OCI-LY1 (cell line): ENCODE measurements at regions not wholly inside any gene's neighbourhood (a gene's known extent, or its start where the extent isn't known, plus 50 kb on each side); places are given as distances from the start of the nearest gene placed in this dataset.

Source experiments
- H2AFZ ChIP-seq: fragments of 200-600 bp; sonication (generic), shearing (Covaris generic); 2 replicates; pipeline ENCODE4 v1.6.0; 2014; ENCODE audit warnings: antibody characterized with exemption, mild to moderate bottlenecking, low read length
- H3F3A ChIP-seq: fragments of 200-600 bp; sonication (generic), shearing (Covaris generic); 2 replicates; pipeline ENCODE4 v1.6.0; 2014; ENCODE audit warnings: mild to moderate bottlenecking, antibody characterized with exemption, low read length, moderate library complexity; ENCODE audit not compliant: insufficient read depth
- H3K27ac ChIP-seq: fragments of 200-600 bp; sonication (generic); 2 replicates; pipeline ENCODE4 v1.5.1; 2014; ENCODE audit warnings: low read length, mixed run types, mild to moderate bottlenecking, low read depth; ENCODE audit not compliant: poor library complexity, severe bottlenecking
- H3K27me3 ChIP-seq: fragments of 200-600 bp; sonication (generic); 2 replicates; pipeline ENCODE4 v1.6.0; 2014; ENCODE audit warnings: antibody characterized with exemption, mild to moderate bottlenecking, low read length, moderate library complexity; ENCODE audit not compliant: insufficient read depth
- H3K36me3 ChIP-seq: fragments of 200-600 bp; sonication (generic); 2 replicates; pipeline ENCODE4 v1.6.1; 2014; ENCODE audit warnings: mild to moderate bottlenecking, antibody characterized with exemption, low read length, moderate library complexity, mixed read lengths; ENCODE audit not compliant: insufficient read depth
- H3K4me1 ChIP-seq: fragments of 200-600 bp; sonication (generic); 2 replicates; pipeline ENCODE4 v1.5.1; 2014; ENCODE audit warnings: mild to moderate bottlenecking, low read length, moderate library complexity; ENCODE audit not compliant: insufficient read depth, severe bottlenecking
- H3K4me2 ChIP-seq: fragments of 200-600 bp; sonication (generic), shearing (Covaris generic); 2 replicates; pipeline ENCODE4 v1.6.1; 2014; ENCODE audit warnings: low read length
- H3K4me3 ChIP-seq: fragments of 200-600 bp; sonication (generic); 2 replicates; pipeline ENCODE4 v1.5.1; 2014; ENCODE audit warnings: low read length, low read depth, mild to moderate bottlenecking, mixed read lengths; ENCODE audit not compliant: poor library complexity, severe bottlenecking
- H3K79me2 ChIP-seq: fragments of 200-600 bp; shearing (Covaris generic); 2 replicates; pipeline ENCODE4 v1.6.1; 2016; ENCODE audit warnings: mixed run types, low read length, mixed read lengths; ENCODE audit not compliant: insufficient read depth
- H3K9ac ChIP-seq: fragments of 200-600 bp; sonication (generic), shearing (Covaris generic); 2 replicates; pipeline ENCODE4 v1.6.1; 2014; ENCODE audit warnings: mild to moderate bottlenecking, low read length, mixed read lengths
- H3K9me2 ChIP-seq: fragments of 200-600 bp; sonication (generic), shearing (Covaris generic); 2 replicates; pipeline ENCODE4 v1.6.1; 2014; ENCODE audit warnings: low read depth, mild to moderate bottlenecking, low read length, mixed read lengths
- H3K9me3 ChIP-seq: fragments of 200-600 bp; shearing (Covaris generic); 2 replicates; pipeline ENCODE4 v1.6.1; 2014; ENCODE audit warnings: low read length, mixed read lengths
- H4K20me1 ChIP-seq: fragments of 200-600 bp; sonication (generic), shearing (Covaris generic); 2 replicates; pipeline ENCODE4 v1.6.0; 2016; ENCODE audit warnings: mild to moderate bottlenecking, low read length; ENCODE audit not compliant: insufficient read depth
- EZH2 ChIP-seq: fragments of 200-600 bp; sonication (generic), shearing (Covaris generic); IDR thresholded peaks from 2 replicates; pipeline ENCODE4 v1.8.0; 2017; ENCODE audit warnings: borderline replicate concordance, mixed run types, mild to moderate bottlenecking, antibody characterized with exemption, low read length, moderate library complexity, mixed read lengths
- TF ChIP-seq, protein P1 (sequence below): fragments of 200-600 bp; sonication (generic), shearing (Covaris generic); IDR thresholded peaks from 2 replicates; pipeline ENCODE4 v1.5.1; 2017; ENCODE audit warnings: mild to moderate bottlenecking, antibody characterized with exemption, low read length, moderate library complexity, mixed read lengths

DNA sequence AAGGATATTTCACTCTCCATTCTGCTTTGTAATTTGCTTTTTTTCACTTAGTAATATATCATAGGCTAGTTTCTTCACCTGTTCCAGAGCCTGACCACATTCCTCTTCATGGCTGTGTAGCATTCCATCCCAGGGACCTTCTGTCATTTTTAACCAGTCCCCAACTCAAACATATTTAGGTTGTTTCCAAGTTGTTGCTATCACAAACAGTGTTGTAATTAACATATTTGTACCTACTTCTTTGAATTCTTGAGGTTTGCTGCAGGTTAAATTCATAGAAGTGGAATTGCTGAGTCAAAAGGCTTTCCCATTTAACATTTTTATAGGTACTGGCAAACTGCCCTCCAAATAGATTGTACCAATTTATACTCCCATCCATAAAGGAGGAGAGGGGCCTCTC lies 65.1 kb upstream of the MED9 start:
- H3K4me1 ChIP-seq: peaks cover 12% of the 10 kb centered on the region
- no peak overlapping the region for H3K4me3 ChIP-seq
- no peak overlapping the region for H3K27ac ChIP-seq
- no peaks in the 10 kb centered on the region for H3K9me3 ChIP-seq
- no peak overlapping the region for H2AFZ ChIP-seq
- peaks cover 9% of the 10 kb centered on the region; the same call in 1 of the 2 replicates for H3K27me3 ChIP-seq
- H3K36me3 ChIP-seq: no peaks in the 10 kb centered on the region; the same call in 1 of the 2 replicates
- TF ChIP-seq EZH2: no peak
- TF ChIP-seq, protein P1, sequence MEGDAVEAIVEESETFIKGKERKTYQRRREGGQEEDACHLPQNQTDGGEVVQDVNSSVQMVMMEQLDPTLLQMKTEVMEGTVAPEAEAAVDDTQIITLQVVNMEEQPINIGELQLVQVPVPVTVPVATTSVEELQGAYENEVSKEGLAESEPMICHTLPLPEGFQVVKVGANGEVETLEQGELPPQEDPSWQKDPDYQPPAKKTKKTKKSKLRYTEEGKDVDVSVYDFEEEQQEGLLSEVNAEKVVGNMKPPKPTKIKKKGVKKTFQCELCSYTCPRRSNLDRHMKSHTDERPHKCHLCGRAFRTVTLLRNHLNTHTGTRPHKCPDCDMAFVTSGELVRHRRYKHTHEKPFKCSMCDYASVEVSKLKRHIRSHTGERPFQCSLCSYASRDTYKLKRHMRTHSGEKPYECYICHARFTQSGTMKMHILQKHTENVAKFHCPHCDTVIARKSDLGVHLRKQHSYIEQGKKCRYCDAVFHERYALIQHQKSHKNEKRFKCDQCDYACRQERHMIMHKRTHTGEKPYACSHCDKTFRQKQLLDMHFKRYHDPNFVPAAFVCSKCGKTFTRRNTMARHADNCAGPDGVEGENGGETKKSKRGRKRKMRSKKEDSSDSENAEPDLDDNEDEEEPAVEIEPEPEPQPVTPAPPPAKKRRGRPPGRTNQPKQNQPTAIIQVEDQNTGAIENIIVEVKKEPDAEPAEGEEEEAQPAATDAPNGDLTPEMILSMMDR: no peak
- no peaks in the 10 kb centered on the region for H3K79me2 ChIP-seq
- H3K9ac ChIP-seq: no peak overlapping the region
- no peak overlapping the region for H3K4me2 ChIP-seq
- H3K9me2 ChIP-seq: no peaks in the 10 kb centered on the region
- H3F3A ChIP-seq: no peaks in the 10 kb centered on the region
- H4K20me1 ChIP-seq: no peaks in the 10 kb centered on the region

DNA sequence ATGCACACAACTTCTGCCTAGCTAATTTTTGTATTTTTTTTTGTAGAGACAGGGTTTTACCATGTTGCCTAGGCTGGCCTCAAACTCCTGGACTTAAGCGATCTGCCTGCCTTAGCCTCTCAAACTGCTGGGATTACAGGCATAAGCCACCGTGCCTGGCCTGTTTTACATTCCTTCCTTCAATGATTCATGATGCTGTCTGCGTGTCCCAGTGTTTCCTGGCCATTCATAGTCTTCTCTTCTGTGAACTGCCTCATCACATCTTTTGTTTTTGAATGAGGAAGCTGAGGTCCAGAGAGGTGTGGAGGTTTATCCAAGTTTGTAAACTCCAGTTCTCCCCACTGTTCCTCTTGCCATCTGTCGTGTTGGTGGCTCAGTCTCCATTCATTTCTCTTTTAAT lies 64.5 kb upstream of the MED9 start:
- no peak overlapping the region for H3K27ac ChIP-seq
- peaks cover 12% of the 10 kb centered on the region for H3K4me1 ChIP-seq
- no peak overlapping the region for H2AFZ ChIP-seq
- H3K79me2 ChIP-seq: no peaks in the 10 kb centered on the region
- H3K9ac ChIP-seq: no peak overlapping the region
- H3K4me3 ChIP-seq: no peak overlapping the region
- H3K27me3 ChIP-seq: peaks cover 9% of the 10 kb centered on the region; the same call in 1 of the 2 replicates
- H4K20me1 ChIP-seq: no peaks in the 10 kb centered on the region
- no peaks in the 10 kb centered on the region for H3K9me2 ChIP-seq
- H3K9me3 ChIP-seq: no peaks in the 10 kb centered on the region
- no peaks in the 10 kb centered on the region for H3F3A ChIP-seq
- H3K36me3 ChIP-seq: no peaks in the 10 kb centered on the region; the same call in 1 of the 2 replicates
- TF ChIP-seq, protein P1: no peak
- TF ChIP-seq EZH2: no peak
- H3K4me2 ChIP-seq: no peak overlapping the region

DNA sequence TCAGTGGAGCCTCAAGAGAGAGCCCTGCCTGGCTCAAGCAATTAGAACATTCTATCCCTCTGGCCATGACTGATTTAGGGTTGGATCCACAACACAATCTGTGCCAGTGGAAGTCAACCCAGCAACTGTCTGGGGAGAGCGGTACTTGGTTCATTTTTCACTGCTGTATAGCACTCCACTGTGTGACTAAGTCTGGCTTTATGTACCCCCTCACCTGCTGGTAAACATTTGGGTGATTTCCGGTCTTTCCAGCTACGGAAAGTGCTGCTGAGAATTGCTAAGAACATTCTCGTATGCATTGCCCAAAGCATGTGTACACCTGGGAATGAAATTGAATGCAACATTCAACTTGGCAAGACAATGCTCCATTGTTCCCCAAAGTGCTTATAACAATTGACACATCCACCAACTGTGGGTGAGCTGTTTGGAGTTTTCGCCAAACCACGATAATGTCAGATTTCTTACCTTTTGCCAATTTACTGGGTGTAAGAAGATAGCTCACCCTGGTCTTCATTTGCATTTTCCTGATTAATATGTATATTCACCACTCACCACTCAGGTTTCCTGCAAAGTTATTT lies 63.5 kb upstream of the MED9 start:
- no peak for TF ChIP-seq EZH2
- TF ChIP-seq, protein P1: no peak
- H3K36me3 ChIP-seq: no peaks in the 10 kb centered on the region; the same call in 1 of the 2 replicates
- no peak overlapping the region for H3K4me3 ChIP-seq
- H3F3A ChIP-seq: no peaks in the 10 kb centered on the region
- H3K27ac ChIP-seq: no peak overlapping the region
- no peak overlapping the region for H3K4me2 ChIP-seq
- H3K9ac ChIP-seq: no peak overlapping the region
- H2AFZ ChIP-seq: no peak overlapping the region
- no peaks in the 10 kb centered on the region for H4K20me1 ChIP-seq
- no peaks in the 10 kb centered on the region for H3K9me3 ChIP-seq
- no peaks in the 10 kb centered on the region for H3K79me2 ChIP-seq
- peaks cover 9% of the 10 kb centered on the region; the same call in 1 of the 2 replicates for H3K27me3 ChIP-seq
- no peaks in the 10 kb centered on the region for H3K9me2 ChIP-seq
- peaks cover 12% of the 10 kb centered on the region for H3K4me1 ChIP-seq
